ENCODE measurements at regions not wholly inside any gene's neighbourhood (a gene's known extent, or its start where the extent isn't known, plus 50 kb on each side); places are given as distances from the start of the nearest gene placed in this dataset.

GRCh38 chr3:164927728-164928127 lies 150.6 kb downstream of the SI start:
- Histone ChIP-seq H3K4me2 (ENCODE audit: low read length) (no peak overlapping the region), H2AFZ (ENCODE audit: low read length) (no peak overlapping the region), H3K9me3 (ENCODE audit: low read length) (no peaks in the 10 kb centered on the region), H3F3A (ENCODE audit: insufficient read depth, low read length) (no peaks in the 10 kb centered on the region), H3K79me2 (ENCODE audit: insufficient read depth, low read length) (no peaks in the 10 kb centered on the region), H3K4me3 (ENCODE audit: low read depth, low read length, poor library complexity, severe bottlenecking) (no peak overlapping the region), H3K4me1 (ENCODE audit: insufficient read depth, low read length, severe bottlenecking) (no peaks in the 10 kb centered on the region), H4K20me1 (ENCODE audit: insufficient read depth, low read length) (no peaks in the 10 kb centered on the region), H3K9me2 (ENCODE audit: low read depth, low read length) (no peaks in the 10 kb centered on the region), H3K9ac (ENCODE audit: low read length) (no peak overlapping the region), H3K36me3 (ENCODE audit: insufficient read depth, low read length) (no peaks in the 10 kb centered on the region), H3K27me3 (ENCODE audit: insufficient read depth, low read length) (no peaks in the 10 kb centered on the region), H3K27ac (ENCODE audit: low read depth, low read length, poor library complexity, severe bottlenecking) (no peak overlapping the region)
- TF ChIP-seq CTCF (IDR thresholded peaks at IDR 0.05; ENCODE audit: low read length) (no peak), EZH2 (IDR thresholded peaks at IDR 0.05; ENCODE audit: borderline replicate concordance, low read length) (no peak)

GRCh38 chr3:164918905-164919304 lies 159.4 kb downstream of the SI start:
- Histone ChIP-seq H3K36me3 (ENCODE audit: insufficient read depth, low read length) (no peaks in the 10 kb centered on the region), H4K20me1 (ENCODE audit: insufficient read depth, low read length) (no peaks in the 10 kb centered on the region), H3K79me2 (ENCODE audit: insufficient read depth, low read length) (no peaks in the 10 kb centered on the region), H3K4me3 (ENCODE audit: low read depth, low read length, poor library complexity, severe bottlenecking) (no peak overlapping the region), H3K4me1 (ENCODE audit: insufficient read depth, low read length, severe bottlenecking) (no peaks in the 10 kb centered on the region), H3F3A (ENCODE audit: insufficient read depth, low read length) (no peaks in the 10 kb centered on the region), H3K9me3 (ENCODE audit: low read length) (no peaks in the 10 kb centered on the region), H3K27ac (ENCODE audit: low read depth, low read length, poor library complexity, severe bottlenecking) (no peak overlapping the region), H3K9ac (ENCODE audit: low read length) (no peak overlapping the region), H3K27me3 (ENCODE audit: insufficient read depth, low read length) (no peaks in the 10 kb centered on the region), H2AFZ (ENCODE audit: low read length) (no peak overlapping the region), H3K4me2 (ENCODE audit: low read length) (no peak overlapping the region), H3K9me2 (ENCODE audit: low read depth, low read length) (no peaks in the 10 kb centered on the region)
- TF ChIP-seq CTCF (IDR thresholded peaks at IDR 0.05; ENCODE audit: low read length) (no peak), EZH2 (IDR thresholded peaks at IDR 0.05; ENCODE audit: borderline replicate concordance, low read length) (no peak)

GRCh38 chr3:164912916-164913315 lies 165.4 kb downstream of the SI start:
- Histone ChIP-seq H3K4me1 (ENCODE audit: insufficient read depth, low read length, severe bottlenecking) (no peaks in the 10 kb centered on the region), H3F3A (ENCODE audit: insufficient read depth, low read length) (no peaks in the 10 kb centered on the region), H4K20me1 (ENCODE audit: insufficient read depth, low read length) (peaks cover 2% of the 10 kb centered on the region; the same call in 1 of the 2 replicates), H3K27ac (ENCODE audit: low read depth, low read length, poor library complexity, severe bottlenecking) (no peak overlapping the region), H3K9me3 (ENCODE audit: low read length) (no peaks in the 10 kb centered on the region), H3K4me2 (ENCODE audit: low read length) (no peak overlapping the region), H3K9me2 (ENCODE audit: low read depth, low read length) (no peaks in the 10 kb centered on the region), H3K79me2 (ENCODE audit: insufficient read depth, low read length) (no peaks in the 10 kb centered on the region), H2AFZ (ENCODE audit: low read length) (no peak overlapping the region), H3K4me3 (ENCODE audit: low read depth, low read length, poor library complexity, severe bottlenecking) (no peak overlapping the region), H3K27me3 (ENCODE audit: insufficient read depth, low read length) (no peaks in the 10 kb centered on the region), H3K36me3 (ENCODE audit: insufficient read depth, low read length) (no peaks in the 10 kb centered on the region), H3K9ac (ENCODE audit: low read length) (no peak overlapping the region)
- no peak for TF ChIP-seq EZH2 (IDR thresholded peaks at IDR 0.05; ENCODE audit: borderline replicate concordance, low read length)
- no peak for TF ChIP-seq CTCF (IDR thresholded peaks at IDR 0.05; ENCODE audit: low read length)
